Endothelial cell of umbilical vein (primary cell): ENCODE measurements at regions not wholly inside any gene's neighbourhood (a gene's known extent, or its start where the extent isn't known, plus 50 kb on each side); places are given as distances from the start of the nearest gene placed in this dataset.

ENCODE experiments used
- EZH2 ChIP-seq: IDR thresholded peaks from 2 replicates; pipeline ENCODE4 v1.6.1; 2012; ENCODE audit warnings: borderline replicate concordance, low read depth, mild to moderate bottlenecking, moderate library complexity, low read length, inconsistent platforms; ENCODE audit not compliant: severe bottlenecking
- FOS ChIP-seq: IDR thresholded peaks from 2 replicates; pipeline ENCODE4 v1.6.1; 2011; ENCODE audit warnings: mild to moderate bottlenecking, low read length, moderate library complexity, borderline replicate concordance; ENCODE audit not compliant: insufficient read depth
- POLR2A ChIP-seq: IDR thresholded peaks from 2 replicates; pipeline ENCODE4 v1.6.1; 2012; ENCODE audit warnings: low read depth, mild to moderate bottlenecking, control low read depth, low read length
- POLR2AphosphoS5 ChIP-seq: IDR thresholded peaks from 2 replicates; pipeline ENCODE4 v1.6.1; 2012; ENCODE audit warnings: low read depth, mild to moderate bottlenecking, control low read depth, low read length, moderate library complexity; ENCODE audit not compliant: insufficient read depth
- TF ChIP-seq, protein P1 (sequence below), 2 donors: IDR thresholded peaks; 1 replicate in 1 of 2; 2 replicates in 1 of 2; pipeline ENCODE4 v1.5.1; 2011; ENCODE audit warnings: low read length in 2 of 2, mild to moderate bottlenecking in 2 of 2, moderate library complexity in 2 of 2, control low read depth in 1 of 2, inconsistent platforms in 1 of 2, low read depth in 1 of 2; ENCODE audit not compliant: insufficient read depth in 1 of 2; ENCODE audit errors: extremely low read depth in 1 of 2
- TF ChIP-seq, protein P2 (sequence below): IDR thresholded peaks from 2 replicates; pipeline ENCODE4 v1.6.1; 2011; ENCODE audit not compliant: insufficient read depth, insufficient read length

GRCh38 chr15:95600367-95600766 is 730.1 kb upstream of the NR2F2 start:
- TF ChIP-seq, protein P1, sequence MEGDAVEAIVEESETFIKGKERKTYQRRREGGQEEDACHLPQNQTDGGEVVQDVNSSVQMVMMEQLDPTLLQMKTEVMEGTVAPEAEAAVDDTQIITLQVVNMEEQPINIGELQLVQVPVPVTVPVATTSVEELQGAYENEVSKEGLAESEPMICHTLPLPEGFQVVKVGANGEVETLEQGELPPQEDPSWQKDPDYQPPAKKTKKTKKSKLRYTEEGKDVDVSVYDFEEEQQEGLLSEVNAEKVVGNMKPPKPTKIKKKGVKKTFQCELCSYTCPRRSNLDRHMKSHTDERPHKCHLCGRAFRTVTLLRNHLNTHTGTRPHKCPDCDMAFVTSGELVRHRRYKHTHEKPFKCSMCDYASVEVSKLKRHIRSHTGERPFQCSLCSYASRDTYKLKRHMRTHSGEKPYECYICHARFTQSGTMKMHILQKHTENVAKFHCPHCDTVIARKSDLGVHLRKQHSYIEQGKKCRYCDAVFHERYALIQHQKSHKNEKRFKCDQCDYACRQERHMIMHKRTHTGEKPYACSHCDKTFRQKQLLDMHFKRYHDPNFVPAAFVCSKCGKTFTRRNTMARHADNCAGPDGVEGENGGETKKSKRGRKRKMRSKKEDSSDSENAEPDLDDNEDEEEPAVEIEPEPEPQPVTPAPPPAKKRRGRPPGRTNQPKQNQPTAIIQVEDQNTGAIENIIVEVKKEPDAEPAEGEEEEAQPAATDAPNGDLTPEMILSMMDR (IDR thresholded peaks at IDR 0.05; ENCODE audit: extremely low read depth in 1 of 2, insufficient read depth in 1 of 2, low read depth in 1 of 2, low read length in 2 of 2) = no peak
- TF ChIP-seq POLR2A = no peak
- TF ChIP-seq EZH2 = no peak
- TF ChIP-seq FOS = no peak
- TF ChIP-seq, protein P2, sequence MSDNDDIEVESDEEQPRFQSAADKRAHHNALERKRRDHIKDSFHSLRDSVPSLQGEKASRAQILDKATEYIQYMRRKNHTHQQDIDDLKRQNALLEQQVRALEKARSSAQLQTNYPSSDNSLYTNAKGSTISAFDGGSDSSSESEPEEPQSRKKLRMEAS = no peak
- TF ChIP-seq POLR2AphosphoS5 = no peak
